DND-41 (cell line): ENCODE measurements at regions not wholly inside any gene's neighbourhood (a gene's known extent, or its start where the extent isn't known, plus 50 kb on each side); places are given as distances from the start of the nearest gene placed in this dataset.
"Not testable (repeated sequence)": the region's sequence is repeated elsewhere in the genome, so short reads cannot be mapped to it uniquely, and the experiment has no call there.

Experiments used
- ATAC-seq: fragments of 200-7000 bp; cut with Tn5 transposase; 3 replicates; pipeline ENCODE4 v1.9.1; 2021; ENCODE audit warnings: low read depth; ENCODE audit not compliant: insufficient read depth
- DNase-seq: peaks from one replicate; pipeline ENCODE4 v3.0.0-alpha.2; 2020
- H2AFZ ChIP-seq: 2 replicates; pipeline ENCODE4 v1.6.0; 2012; ENCODE audit warnings: low read depth, low read length
- H3K27ac ChIP-seq: 2 replicates; pipeline ENCODE4 v1.5.1; 2012; ENCODE audit warnings: low read length, inconsistent platforms
- H3K27me3 ChIP-seq: fragments of 200-600 bp; sonication (generic); 2 replicates; pipeline ENCODE4 v1.6.0; 2012; ENCODE audit warnings: low read length, mild to moderate bottlenecking, inconsistent platforms; ENCODE audit not compliant: insufficient read depth, poor library complexity
- H3K36me3 ChIP-seq: 2 replicates; pipeline ENCODE4 v1.5.1; 2012; ENCODE audit warnings: low read length, inconsistent platforms; ENCODE audit not compliant: insufficient read depth
- H3K4me1 ChIP-seq: 2 replicates; pipeline ENCODE4 v1.5.1; 2012; ENCODE audit warnings: mild to moderate bottlenecking, low read length; ENCODE audit not compliant: insufficient read depth
- H3K4me2 ChIP-seq: 2 replicates; pipeline ENCODE4 v1.6.0; 2012; ENCODE audit warnings: mild to moderate bottlenecking, moderate library complexity, low read length, inconsistent platforms; ENCODE audit not compliant: insufficient read depth
- H3K4me3 ChIP-seq, 2 experiments: fragments of 200-600 bp in 1 of 2; shearing (Covaris generic) in 1 of 2; 2 replicates each; pipeline ENCODE4 v1.5.1; 2012 to 2016; ENCODE audit warnings: inconsistent platforms in 2 of 2, low read length in 2 of 2, mild to moderate bottlenecking in 2 of 2, low read depth in 1 of 2, moderate library complexity in 1 of 2
- H3K79me2 ChIP-seq: 2 replicates; pipeline ENCODE4 v1.6.0; 2012; ENCODE audit warnings: low read length, inconsistent platforms; ENCODE audit not compliant: insufficient read depth
- H3K9ac ChIP-seq: 2 replicates; pipeline ENCODE4 v1.6.0; 2012; ENCODE audit warnings: low read depth, mild to moderate bottlenecking, inconsistent platforms, low read length, moderate library complexity
- H3K9me3 ChIP-seq: 2 replicates; pipeline ENCODE4 v1.5.1; 2012; ENCODE audit warnings: low read length, moderate library complexity, mild to moderate bottlenecking, inconsistent platforms; ENCODE audit not compliant: insufficient read depth, severe bottlenecking
- H4K20me1 ChIP-seq: 2 replicates; pipeline ENCODE4 v1.6.0; 2012; ENCODE audit warnings: low read length; ENCODE audit not compliant: insufficient read depth
- CTCF ChIP-seq: IDR thresholded peaks from 2 replicates; pipeline ENCODE4 v1.5.1; 2012; ENCODE audit warnings: borderline replicate concordance, low read length, moderate library complexity, mild to moderate bottlenecking; ENCODE audit not compliant: poor library complexity, severe bottlenecking; ENCODE audit errors: extremely low read depth
- EZH2 ChIP-seq: IDR thresholded peaks from 3 replicates; pipeline ENCODE4 v1.6.1; 2012; ENCODE audit warnings: borderline replicate concordance, low read depth, mild to moderate bottlenecking, moderate library complexity, low read length, inconsistent platforms; ENCODE audit not compliant: severe bottlenecking

GRCh38 chr3:82586414-82586813 is 825.0 kb upstream of the GBE1 start:
- H3K4me3 ChIP-seq, result no peak overlapping the region
- no peaks in the 10 kb centered on the region for H3K9me3 ChIP-seq
- DNase-seq (no peak), ATAC-seq (no peak)
- H3K9ac ChIP-seq, result no peak overlapping the region
- no peak overlapping the region for H2AFZ ChIP-seq
- H3K4me2 ChIP-seq, result no peak overlapping the region
- no peaks in the 10 kb centered on the region for H4K20me1 ChIP-seq
- H3K79me2 ChIP-seq, result no peaks in the 10 kb centered on the region
- no peaks in the 10 kb centered on the region for H3K4me1 ChIP-seq
- no peak overlapping the region for H3K27ac ChIP-seq
- TF ChIP-seq CTCF (no peak), EZH2 (no peak)
- no peaks in the 10 kb centered on the region for H3K36me3 ChIP-seq
- no peaks in the 10 kb centered on the region for H3K27me3 ChIP-seq

GRCh38 chr3:82586002-82586401 is 824.6 kb upstream of the GBE1 start:
- H3K9ac ChIP-seq, H3K4me1 ChIP-seq, H3K9me3 ChIP-seq, H3K79me2 ChIP-seq, H3K27me3 ChIP-seq, H2AFZ ChIP-seq, H3K27ac ChIP-seq, H3K36me3 ChIP-seq, DNase-seq, ATAC-seq, H3K4me3 ChIP-seq, H3K4me2 ChIP-seq, H4K20me1 ChIP-seq: not testable (repeated sequence)

GRCh38 chr3:82585591-82585990 is 824.1 kb upstream of the GBE1 start:
- not testable (repeated sequence) for H3K27ac ChIP-seq, H3K27me3 ChIP-seq, H3K79me2 ChIP-seq, H3K9me3 ChIP-seq, H2AFZ ChIP-seq, H3K9ac ChIP-seq, H3K4me3 ChIP-seq, H3K4me1 ChIP-seq, H4K20me1 ChIP-seq, DNase-seq, ATAC-seq, H3K4me2 ChIP-seq, H3K36me3 ChIP-seq

- ATAC-seq, H3K4me1 ChIP-seq, H4K20me1 ChIP-seq, H3K27me3 ChIP-seq, H3K79me2 ChIP-seq, DNase-seq, H3K9me3 ChIP-seq, H3K27ac ChIP-seq, H3K9ac ChIP-seq, H3K36me3 ChIP-seq, H3K4me3 ChIP-seq, H3K4me2 ChIP-seq, H2AFZ ChIP-seq: not testable (repeated sequence)
These were observed 823.4 kb upstream of the GBE1 start for GRCh38 chr3:82584861-82585260.

- not testable (repeated sequence) for H3K4me1 ChIP-seq, H3K36me3 ChIP-seq, H4K20me1 ChIP-seq, H3K4me2 ChIP-seq, H3K27me3 ChIP-seq, ATAC-seq, H2AFZ ChIP-seq, H3K79me2 ChIP-seq, H3K4me3 ChIP-seq, H3K9ac ChIP-seq, H3K9me3 ChIP-seq, DNase-seq, H3K27ac ChIP-seq
These were observed 823.0 kb upstream of the GBE1 start for GRCh38 chr3:82584415-82584814.
